ENCODE measurements at regions not wholly inside any gene's neighbourhood (a gene's known extent, or its start where the extent isn't known, plus 50 kb on each side); places are given as distances from the start of the nearest gene placed in this dataset.

DNA sequence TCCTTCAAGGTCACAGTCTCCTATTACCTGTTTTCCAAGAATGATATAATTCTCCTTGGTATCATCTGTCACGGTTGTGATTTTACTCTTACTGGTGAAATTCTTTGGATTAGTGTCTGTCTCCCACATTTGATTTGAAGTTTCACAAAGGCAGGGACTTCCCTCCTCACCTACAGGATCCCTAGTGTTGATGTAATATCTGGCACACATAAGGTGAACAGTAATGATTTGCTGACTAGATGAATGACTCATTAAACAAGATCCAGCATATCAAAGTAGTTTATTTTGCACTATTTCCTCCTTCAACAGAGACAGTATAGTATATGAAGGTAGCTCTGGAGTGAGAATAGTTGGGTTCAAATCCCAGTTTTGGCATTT is 135.3 kb upstream of the IL1RAPL2 start:
- TF ChIP-seq, protein P1, sequence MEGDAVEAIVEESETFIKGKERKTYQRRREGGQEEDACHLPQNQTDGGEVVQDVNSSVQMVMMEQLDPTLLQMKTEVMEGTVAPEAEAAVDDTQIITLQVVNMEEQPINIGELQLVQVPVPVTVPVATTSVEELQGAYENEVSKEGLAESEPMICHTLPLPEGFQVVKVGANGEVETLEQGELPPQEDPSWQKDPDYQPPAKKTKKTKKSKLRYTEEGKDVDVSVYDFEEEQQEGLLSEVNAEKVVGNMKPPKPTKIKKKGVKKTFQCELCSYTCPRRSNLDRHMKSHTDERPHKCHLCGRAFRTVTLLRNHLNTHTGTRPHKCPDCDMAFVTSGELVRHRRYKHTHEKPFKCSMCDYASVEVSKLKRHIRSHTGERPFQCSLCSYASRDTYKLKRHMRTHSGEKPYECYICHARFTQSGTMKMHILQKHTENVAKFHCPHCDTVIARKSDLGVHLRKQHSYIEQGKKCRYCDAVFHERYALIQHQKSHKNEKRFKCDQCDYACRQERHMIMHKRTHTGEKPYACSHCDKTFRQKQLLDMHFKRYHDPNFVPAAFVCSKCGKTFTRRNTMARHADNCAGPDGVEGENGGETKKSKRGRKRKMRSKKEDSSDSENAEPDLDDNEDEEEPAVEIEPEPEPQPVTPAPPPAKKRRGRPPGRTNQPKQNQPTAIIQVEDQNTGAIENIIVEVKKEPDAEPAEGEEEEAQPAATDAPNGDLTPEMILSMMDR (IDR thresholded peaks at IDR 0.05; ENCODE audit: low read depth, low read length), result no peak
- TF ChIP-seq EZH2phosphoT487 (IDR thresholded peaks at IDR 0.05; ENCODE audit: low read depth), result no peak
- Histone ChIP-seq H3K4me3 (ENCODE audit: low read length) (no peak overlapping the region), H3K9me3 (ENCODE audit: insufficient read depth, low read length) (no peaks in the 10 kb centered on the region), H3K36me3 (replicated peaks; ENCODE audit: low read depth, low read length) (no peaks in the 10 kb centered on the region), H3K4me1 (ENCODE audit: low read length) (no peaks in the 10 kb centered on the region), H3K9ac (ENCODE audit: low read length) (no peak overlapping the region), H4K20me1 (ENCODE audit: insufficient read depth, low read length) (no peaks in the 10 kb centered on the region), H3K4me2 (ENCODE audit: low read length) (no peak overlapping the region), H3K79me2 (ENCODE audit: low read length) (no peaks in the 10 kb centered on the region), H3K27me3 (ENCODE audit: low read depth, low read length) (no peaks in the 10 kb centered on the region), H2AFZ (ENCODE audit: low read depth, low read length) (no peak overlapping the region), H3K27ac (ENCODE audit: low read length) (no peak overlapping the region)

DNA sequence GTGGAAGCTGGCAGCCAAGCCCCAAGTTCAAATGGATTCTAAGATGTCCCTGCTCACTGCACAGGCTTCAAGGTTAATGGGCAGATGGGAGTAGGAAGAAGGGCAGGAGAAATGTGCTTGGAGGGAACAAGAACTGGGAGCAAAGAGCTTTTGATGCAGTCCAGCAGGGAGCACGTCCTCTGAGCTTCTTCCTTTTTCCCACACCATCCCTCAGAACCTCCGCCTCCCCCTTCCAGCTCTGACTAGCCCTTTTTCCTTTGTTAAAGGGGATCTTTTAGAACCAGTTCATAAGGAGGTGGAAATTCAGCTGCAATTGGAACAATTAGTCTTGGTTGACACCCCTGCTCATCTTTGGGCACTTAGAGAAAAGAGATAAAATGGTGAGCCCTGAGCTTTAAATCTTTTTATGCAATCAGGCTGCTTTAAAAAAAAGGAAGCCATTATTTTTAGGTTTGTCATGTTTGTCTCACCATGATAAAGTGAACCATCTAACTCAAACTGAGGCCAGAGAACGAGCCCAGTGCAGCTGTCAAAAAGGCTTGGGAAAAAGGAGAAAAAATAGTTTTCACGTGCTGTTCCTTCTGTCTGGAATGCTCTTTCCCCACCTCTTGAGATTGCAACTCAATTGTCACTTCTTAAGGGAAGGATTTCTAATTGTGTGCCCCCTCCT is 135.8 kb upstream of the IL1RAPL2 start:
- no peak overlapping the region for H3K9ac ChIP-seq (ENCODE audit: low read length)
- no peak overlapping the region for H3K4me3 ChIP-seq (ENCODE audit: low read length)
- H3K4me2 ChIP-seq (ENCODE audit: low read length), result no peak overlapping the region
- H3K27ac ChIP-seq (ENCODE audit: low read length), result no peak overlapping the region
- H2AFZ ChIP-seq (ENCODE audit: low read depth, low read length), result no peak overlapping the region
- H4K20me1 ChIP-seq (ENCODE audit: insufficient read depth, low read length), result no peaks in the 10 kb centered on the region
- no peaks in the 10 kb centered on the region for H3K79me2 ChIP-seq (ENCODE audit: low read length)
- H3K4me1 ChIP-seq (ENCODE audit: low read length), result no peaks in the 10 kb centered on the region
- H3K9me3 ChIP-seq (ENCODE audit: insufficient read depth, low read length), result no peaks in the 10 kb centered on the region
- no peaks in the 10 kb centered on the region for H3K36me3 ChIP-seq (replicated peaks; ENCODE audit: low read depth, low read length)
- no peaks in the 10 kb centered on the region for H3K27me3 ChIP-seq (ENCODE audit: low read depth, low read length)
- no peak for TF ChIP-seq EZH2phosphoT487 (IDR thresholded peaks at IDR 0.05; ENCODE audit: low read depth)

DNA sequence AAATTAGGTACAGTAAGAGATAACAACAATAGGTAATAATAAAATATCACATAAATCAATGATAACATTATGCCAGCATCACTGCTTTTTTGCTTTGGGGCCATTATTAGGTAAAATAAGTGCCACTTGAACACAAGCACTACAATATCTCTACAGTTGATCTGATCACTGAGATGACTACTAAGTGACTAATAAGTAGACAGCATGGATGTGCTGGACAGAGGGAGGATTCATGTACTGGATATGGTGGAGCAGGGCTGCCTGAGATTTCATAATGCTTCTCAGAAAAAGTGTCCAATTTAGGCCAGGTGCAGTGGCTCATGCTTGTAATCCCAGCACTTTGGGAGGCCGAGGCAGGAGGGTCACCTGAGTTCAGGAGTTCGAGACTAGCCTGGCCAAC is 137.8 kb upstream of the IL1RAPL2 start:
- no peaks in the 10 kb centered on the region for H3K79me2 ChIP-seq (ENCODE audit: low read length)
- H2AFZ ChIP-seq (ENCODE audit: low read depth, low read length), result no peak overlapping the region
- no peak overlapping the region for H3K4me3 ChIP-seq (ENCODE audit: low read length)
- no peak overlapping the region for H3K4me2 ChIP-seq (ENCODE audit: low read length)
- H3K4me1 ChIP-seq (ENCODE audit: low read length), result no peaks in the 10 kb centered on the region
- no peak for TF ChIP-seq EZH2phosphoT487 (IDR thresholded peaks at IDR 0.05; ENCODE audit: low read depth)
- TF ChIP-seq, protein P1 (IDR thresholded peaks at IDR 0.05; ENCODE audit: low read depth, low read length), result no peak
- no peaks in the 10 kb centered on the region for H3K27me3 ChIP-seq (ENCODE audit: low read depth, low read length)
- H3K9me3 ChIP-seq (ENCODE audit: insufficient read depth, low read length), result no peaks in the 10 kb centered on the region
- H3K36me3 ChIP-seq (replicated peaks; ENCODE audit: low read depth, low read length), result no peaks in the 10 kb centered on the region
- H3K27ac ChIP-seq (ENCODE audit: low read length), result no peak overlapping the region
- H3K9ac ChIP-seq (ENCODE audit: low read length), result no peak overlapping the region
- H4K20me1 ChIP-seq (ENCODE audit: insufficient read depth, low read length), result no peaks in the 10 kb centered on the region

DNA sequence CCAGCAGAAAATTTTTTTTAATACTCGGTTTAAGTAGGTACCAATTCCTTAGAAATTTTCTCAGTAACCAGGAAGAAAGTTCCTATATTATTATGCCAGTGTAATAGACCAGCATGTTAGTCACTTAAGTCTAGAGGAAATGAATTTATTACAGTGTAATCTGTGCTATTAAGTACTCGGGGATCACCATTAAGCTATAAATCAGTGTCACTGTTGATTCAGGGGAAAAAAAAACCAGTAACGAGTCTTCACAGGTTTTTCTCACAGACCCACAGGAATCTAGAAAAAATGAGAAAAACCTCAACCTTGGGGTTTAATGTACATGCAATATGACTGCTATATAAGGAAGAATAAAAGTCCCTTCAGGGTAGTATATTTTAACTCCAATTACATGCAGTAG is 138.3 kb upstream of the IL1RAPL2 start:
- Histone ChIP-seq H4K20me1 (ENCODE audit: insufficient read depth, low read length) (no peaks in the 10 kb centered on the region), H3K79me2 (ENCODE audit: low read length) (no peaks in the 10 kb centered on the region), H3K9ac (ENCODE audit: low read length) (no peak overlapping the region), H3K27ac (ENCODE audit: low read length) (no peak overlapping the region), H3K4me3 (ENCODE audit: low read length) (no peak overlapping the region), H3K27me3 (ENCODE audit: low read depth, low read length) (no peaks in the 10 kb centered on the region), H3K9me3 (ENCODE audit: insufficient read depth, low read length) (no peaks in the 10 kb centered on the region), H3K4me2 (ENCODE audit: low read length) (no peak overlapping the region), H3K36me3 (replicated peaks; ENCODE audit: low read depth, low read length) (no peaks in the 10 kb centered on the region), H3K4me1 (ENCODE audit: low read length) (no peaks in the 10 kb centered on the region), H2AFZ (ENCODE audit: low read depth, low read length) (no peak overlapping the region)
- no peak for TF ChIP-seq EZH2phosphoT487 (IDR thresholded peaks at IDR 0.05; ENCODE audit: low read depth)
- TF ChIP-seq, protein P1 (IDR thresholded peaks at IDR 0.05; ENCODE audit: low read depth, low read length), result no peak

Data from OCI-LY3 (cell line).